ENCODE measurements at regions not wholly inside any gene's neighbourhood (a gene's known extent, or its start where the extent isn't known, plus 50 kb on each side); places are given as distances from the start of the nearest gene placed in this dataset.

DNA sequence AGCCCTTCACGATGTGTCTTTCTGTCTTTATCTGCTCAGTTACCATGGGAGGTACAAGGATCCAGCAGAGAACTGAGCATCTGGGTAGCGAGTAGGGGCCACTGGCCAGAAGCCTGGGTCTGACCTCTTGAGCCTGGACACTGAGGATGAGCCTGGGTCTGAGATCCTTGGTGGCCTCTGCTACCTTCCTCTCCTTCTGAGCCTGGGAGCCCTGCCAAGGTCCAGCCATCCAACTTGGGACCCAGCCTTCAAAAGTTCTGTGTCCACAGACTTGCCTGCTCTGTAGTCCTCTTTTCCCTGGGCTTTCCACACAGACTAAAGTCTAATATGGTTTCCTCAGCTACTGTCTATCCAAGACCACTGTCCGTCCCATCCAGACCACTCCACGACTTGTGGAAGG is 60.2 kb upstream of the NAA20 start:
- no peak overlapping the region for H3K4me3 Mint-ChIP-seq
- Histone ChIP-seq H3K4me1 (ENCODE audit: control insufficient read depth in 1 of 2, extremely low read depth in 1 of 2, insufficient read depth in 2 of 2, low read length in 2 of 2) (peaks cover 0 to 2% of the 10 kb centered on the region in 2 experiments), H3K27me3 (replicated peaks in 1 of 2; ENCODE audit: control insufficient read depth in 2 of 2, extremely low read depth in 1 of 2, insufficient read depth in 2 of 2, low read length in 1 of 2) (peaks cover 0 to 9% of the 10 kb centered on the region in 2 experiments), H3K27ac (ENCODE audit: low read length) (no peak overlapping the region), H3K36me3 (ENCODE audit: control insufficient read depth in 2 of 2, extremely low read depth in 1 of 2, insufficient read depth in 1 of 2, low read length in 1 of 2) (no peaks in the 10 kb centered on the region), H3K9me3 (no peaks in the 10 kb centered on the region), H3K4me3 (ENCODE audit: control insufficient read depth in 1 of 2, extremely low read depth in 1 of 2, low read length in 1 of 2) (no peak overlapping the region)
- H3K4me1 Mint-ChIP-seq = peaks cover 0 to 7% (median 4%) of the 10 kb centered on the region in 3 donors
- H3K27ac Mint-ChIP-seq = no peak overlapping the region
- no peaks in the 10 kb centered on the region for H3K9me3 Mint-ChIP-seq
- H3K27me3 Mint-ChIP-seq = peaks cover 2 to 5% of the 10 kb centered on the region in 2 donors
- no peak for ATAC-seq (replicated peaks in 1 of 4)
- 85% methylated on average over 4 of the region's 4 CpGs for WGBS (ENCODE audit: insufficient coverage)
- no peak for DNase-seq
- ChIA-PET CTCF (no interaction called here), POLR2A (no interaction called here)
- H3K36me3 Mint-ChIP-seq = no peaks in the 10 kb centered on the region

DNA sequence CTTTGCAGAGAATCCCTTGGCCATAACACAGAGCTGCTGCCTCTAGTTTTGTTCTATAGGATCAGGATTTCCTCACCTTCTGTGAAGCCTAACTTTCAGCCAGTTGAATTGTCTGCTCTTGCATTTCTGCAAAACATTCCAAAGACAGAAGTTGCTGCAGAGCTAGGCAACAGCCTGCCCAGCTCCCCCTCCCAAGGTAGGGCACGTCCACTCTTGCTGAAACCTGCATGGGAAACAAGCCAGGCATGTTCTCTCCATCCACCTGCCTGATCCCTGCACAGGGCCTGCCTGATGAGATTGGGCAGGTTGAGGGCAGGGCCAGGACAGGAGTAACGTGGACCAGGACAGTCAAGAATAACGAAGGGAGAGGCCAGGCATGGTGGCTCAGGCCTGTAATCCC is 58.9 kb upstream of the NAA20 start:
- WGBS (ENCODE audit: insufficient coverage) = 82% methylated on average over 2 of the region's 3 CpGs
- ATAC-seq (replicated peaks in 1 of 4) (no peak), DNase-seq (no peak)
- CTCF ChIA-PET = no interaction called here
- H3K27ac ChIP-seq (ENCODE audit: low read length) = no peak overlapping the region
- no peaks in the 10 kb centered on the region for H3K4me1 Mint-ChIP-seq
- H3K36me3 ChIP-seq (ENCODE audit: control insufficient read depth in 2 of 2, extremely low read depth in 1 of 2, insufficient read depth in 1 of 2, low read length in 1 of 2) = no peaks in the 10 kb centered on the region
- H3K9me3 ChIP-seq = no peaks in the 10 kb centered on the region
- peaks cover 0 to 9% of the 10 kb centered on the region in 2 experiments for H3K27me3 ChIP-seq (replicated peaks in 1 of 2; ENCODE audit: control insufficient read depth in 2 of 2, extremely low read depth in 1 of 2, insufficient read depth in 2 of 2, low read length in 1 of 2)
- H3K36me3 Mint-ChIP-seq = no peaks in the 10 kb centered on the region
- no peaks in the 10 kb centered on the region for H3K9me3 Mint-ChIP-seq
- H3K27ac Mint-ChIP-seq = no peak overlapping the region
- H3K4me3 Mint-ChIP-seq = no peak overlapping the region
- no peak overlapping the region for H3K4me3 ChIP-seq (ENCODE audit: control insufficient read depth in 1 of 2, extremely low read depth in 1 of 2, low read length in 1 of 2)
- no peaks in the 10 kb centered on the region for H3K4me1 ChIP-seq (ENCODE audit: control insufficient read depth in 1 of 2, extremely low read depth in 1 of 2, insufficient read depth in 2 of 2, low read length in 2 of 2)
- POLR2A ChIA-PET = no interaction called here
- H3K27me3 Mint-ChIP-seq = peaks cover 2 to 5% of the 10 kb centered on the region in 2 donors

GRCh38 chr20:19958928-19959327 is 58.2 kb upstream of the NAA20 start:
- ATAC-seq (replicated peaks in 1 of 4) (no peak), DNase-seq (no peak)
- Mint-ChIP-seq H3K27ac (no peak overlapping the region), H3K27me3 (peaks cover 0 to 5% of the 10 kb centered on the region in 2 donors), H3K36me3 (no peaks in the 10 kb centered on the region), H3K9me3 (no peaks in the 10 kb centered on the region), H3K4me1 (no peaks in the 10 kb centered on the region), H3K4me3 (no peak overlapping the region)
- no peak overlapping the region for H3K27ac ChIP-seq (ENCODE audit: low read length)
- 40% methylated on average over 1 of the region's 4 CpGs for WGBS (ENCODE audit: insufficient coverage)
- peaks cover 0 to 7% of the 10 kb centered on the region in 2 experiments for H3K27me3 ChIP-seq (replicated peaks in 1 of 2; ENCODE audit: control insufficient read depth in 2 of 2, extremely low read depth in 1 of 2, insufficient read depth in 2 of 2, low read length in 1 of 2)
- no peaks in the 10 kb centered on the region for H3K36me3 ChIP-seq (ENCODE audit: control insufficient read depth in 2 of 2, extremely low read depth in 1 of 2, insufficient read depth in 1 of 2, low read length in 1 of 2)
- no peaks in the 10 kb centered on the region for H3K4me1 ChIP-seq (ENCODE audit: control insufficient read depth in 1 of 2, extremely low read depth in 1 of 2, insufficient read depth in 2 of 2, low read length in 2 of 2)
- POLR2A ChIA-PET = no interaction called here
- no peak overlapping the region for H3K4me3 ChIP-seq (ENCODE audit: control insufficient read depth in 1 of 2, extremely low read depth in 1 of 2, low read length in 1 of 2)
- CTCF ChIA-PET = no interaction called here
- H3K9me3 ChIP-seq = no peaks in the 10 kb centered on the region

DNA sequence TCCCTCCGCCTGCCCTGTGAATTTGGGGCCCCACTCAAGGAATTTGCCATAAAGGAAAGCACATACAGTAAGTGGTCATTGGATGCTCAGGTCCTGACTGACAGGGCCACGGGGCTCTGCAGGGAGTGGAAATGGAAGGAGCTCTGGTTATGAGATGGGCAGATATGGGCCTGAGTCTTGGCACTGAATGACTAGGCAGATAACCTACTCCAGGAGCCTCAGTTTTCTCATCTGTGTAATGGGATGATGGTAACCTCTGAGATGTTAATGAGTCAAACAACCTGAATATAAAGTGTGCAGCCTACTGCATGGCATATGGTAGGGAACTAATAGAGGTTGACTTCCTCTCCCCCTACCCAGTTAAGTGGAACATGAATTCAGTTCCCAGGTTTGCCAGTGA is 56.4 kb upstream of the NAA20 start:
- H3K36me3 ChIP-seq (ENCODE audit: control insufficient read depth in 2 of 2, extremely low read depth in 1 of 2, insufficient read depth in 1 of 2, low read length in 1 of 2) = no peaks in the 10 kb centered on the region
- H3K9me3 Mint-ChIP-seq = no peaks in the 10 kb centered on the region
- H3K4me3 Mint-ChIP-seq = no peak overlapping the region
- peaks cover 0 to 7% of the 10 kb centered on the region in 2 experiments for H3K27me3 ChIP-seq (replicated peaks in 1 of 2; ENCODE audit: control insufficient read depth in 2 of 2, extremely low read depth in 1 of 2, insufficient read depth in 2 of 2, low read length in 1 of 2)
- WGBS (ENCODE audit: insufficient coverage) = 75% methylated on average over 1 of the region's 2 CpGs
- DNase-seq (no peak), ATAC-seq (replicated peaks in 1 of 4) (no peak)
- no peak overlapping the region for H3K27ac ChIP-seq (ENCODE audit: low read length)
- peaks cover 0 to 5% of the 10 kb centered on the region in 2 donors for H3K27me3 Mint-ChIP-seq
- POLR2A ChIA-PET = no interaction called here
- no peak overlapping the region for H3K4me3 ChIP-seq (ENCODE audit: control insufficient read depth in 1 of 2, extremely low read depth in 1 of 2, low read length in 1 of 2)
- no peaks in the 10 kb centered on the region for H3K36me3 Mint-ChIP-seq
- H3K4me1 Mint-ChIP-seq = no peaks in the 10 kb centered on the region
- no peak overlapping the region for H3K27ac Mint-ChIP-seq
- no peaks in the 10 kb centered on the region for H3K4me1 ChIP-seq (ENCODE audit: control insufficient read depth in 1 of 2, extremely low read depth in 1 of 2, insufficient read depth in 2 of 2, low read length in 2 of 2)
- H3K9me3 ChIP-seq = no peaks in the 10 kb centered on the region
- CTCF ChIA-PET = no interaction called here

DNA sequence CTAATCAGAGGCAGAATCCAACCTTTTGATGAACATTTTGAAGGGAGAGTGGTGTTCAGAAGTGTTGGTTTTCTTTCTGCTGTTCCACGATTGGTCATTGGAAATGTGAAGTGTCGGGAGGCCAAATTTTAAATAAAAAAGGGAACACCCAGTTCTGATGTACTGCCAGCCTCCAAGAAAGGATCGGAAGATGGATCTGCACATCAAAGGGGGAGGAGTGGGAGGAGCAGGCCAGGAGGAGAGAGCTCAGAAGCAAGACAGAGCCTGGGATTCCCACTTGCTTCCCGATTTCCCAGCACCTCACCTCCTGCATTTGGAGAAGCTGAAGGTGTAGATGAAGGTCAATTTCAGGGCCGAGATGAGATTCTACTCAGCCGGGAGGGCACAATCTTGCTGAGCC is 55.9 kb upstream of the NAA20 start:
- H3K36me3 Mint-ChIP-seq = no peaks in the 10 kb centered on the region
- POLR2A ChIA-PET = no interaction called here
- Histone ChIP-seq H3K9me3 (no peaks in the 10 kb centered on the region), H3K27me3 (replicated peaks in 1 of 2; ENCODE audit: control insufficient read depth in 2 of 2, extremely low read depth in 1 of 2, insufficient read depth in 2 of 2, low read length in 1 of 2) (peaks cover 0 to 7% of the 10 kb centered on the region in 2 experiments), H3K4me3 (ENCODE audit: control insufficient read depth in 1 of 2, extremely low read depth in 1 of 2, low read length in 1 of 2) (no peak overlapping the region), H3K27ac (ENCODE audit: low read length) (no peak overlapping the region), H3K36me3 (ENCODE audit: control insufficient read depth in 2 of 2, extremely low read depth in 1 of 2, insufficient read depth in 1 of 2, low read length in 1 of 2) (no peaks in the 10 kb centered on the region), H3K4me1 (ENCODE audit: control insufficient read depth in 1 of 2, extremely low read depth in 1 of 2, insufficient read depth in 2 of 2, low read length in 2 of 2) (no peaks in the 10 kb centered on the region)
- H3K4me3 Mint-ChIP-seq = no peak overlapping the region
- no peaks in the 10 kb centered on the region for H3K9me3 Mint-ChIP-seq
- no peak for DNase-seq
- H3K27me3 Mint-ChIP-seq = peaks cover 0 to 5% of the 10 kb centered on the region in 2 donors
- CTCF ChIA-PET = interaction anchor here in 1 of 2 donors (0.7 kb wide), 1 partner anchor 15 kb away, joined by 4 read pairs; no protein-coding TSS in a partner anchor
- H3K4me1 Mint-ChIP-seq = no peaks in the 10 kb centered on the region
- WGBS (ENCODE audit: insufficient coverage) = 95% methylated on average over 3 of the region's 6 CpGs
- ATAC-seq (replicated peaks in 1 of 4) = no peak
- no peak overlapping the region for H3K27ac Mint-ChIP-seq

- DNase-seq = no peak
- no peak for ATAC-seq (replicated peaks in 1 of 4)
- CTCF ChIA-PET = no interaction called here
- Mint-ChIP-seq H3K4me3 (no peak overlapping the region), H3K27ac (no peak overlapping the region), H3K36me3 (no peaks in the 10 kb centered on the region), H3K9me3 (no peaks in the 10 kb centered on the region), H3K4me1 (peaks cover 2 to 11% (median 6%) of the 10 kb centered on the region in 3 donors), H3K27me3 (peaks cover 0 to 5% of the 10 kb centered on the region in 2 donors)
- Histone ChIP-seq H3K4me1 (ENCODE audit: control insufficient read depth in 1 of 2, extremely low read depth in 1 of 2, insufficient read depth in 2 of 2, low read length in 2 of 2) (peaks cover 0 to 2% of the 10 kb centered on the region in 2 experiments), H3K27ac (ENCODE audit: low read length) (no peak overlapping the region), H3K4me3 (ENCODE audit: control insufficient read depth in 1 of 2, extremely low read depth in 1 of 2, low read length in 1 of 2) (no peak overlapping the region), H3K27me3 (replicated peaks in 1 of 2; ENCODE audit: control insufficient read depth in 2 of 2, extremely low read depth in 1 of 2, insufficient read depth in 2 of 2, low read length in 1 of 2) (peaks cover 0 to 4% of the 10 kb centered on the region in 2 experiments), H3K36me3 (ENCODE audit: control insufficient read depth in 2 of 2, extremely low read depth in 1 of 2, insufficient read depth in 1 of 2, low read length in 1 of 2) (no peaks in the 10 kb centered on the region), H3K9me3 (no peaks in the 10 kb centered on the region)
- POLR2A ChIA-PET = no interaction called here
- no CpG with 5 or more reads among the region's 6 CpGs for WGBS (ENCODE audit: insufficient coverage)
Measured at GRCh38 chr20:19962958-19963357, 54.2 kb upstream of the NAA20 start.

All from T-cell (primary cell).